ENCODE measurements at regions not wholly inside any gene's neighbourhood (a gene's known extent, or its start where the extent isn't known, plus 50 kb on each side); places are given as distances from the start of the nearest gene placed in this dataset.

GRCh38 chr3:84487296-84487695 is 471.5 kb upstream of the CADM2 start:
- DNase-seq (ENCODE audit: unreplicated experiment): no peak
- H3K36me3 Mint-ChIP-seq (ENCODE audit: insufficient read depth, unreplicated experiment): no peaks in the 10 kb centered on the region
- no peaks in the 10 kb centered on the region for H3K4me1 Mint-ChIP-seq (ENCODE audit: insufficient read depth, unreplicated experiment)
- H3K4me3 Mint-ChIP-seq (ENCODE audit: unreplicated experiment): no peak overlapping the region
- no peak overlapping the region for H3K27ac Mint-ChIP-seq (ENCODE audit: low read depth, unreplicated experiment)
- H3K27me3 Mint-ChIP-seq (ENCODE audit: insufficient read depth, unreplicated experiment): no peaks in the 10 kb centered on the region
- intact Hi-C loops (cut with micrococcal nuclease): no loop called here
- BruUV-seq (replicated peaks): no TSS peak
- ChIA-PET POLR2A (no interaction called here), CTCF (interaction anchor here (0.8 kb wide), 1 partner anchor 338 kb away, joined by 3 read pairs; no protein-coding TSS in a partner anchor)
- no peak for TF ChIP-seq CTCF (IDR thresholded peaks at IDR 0.05; ENCODE audit: unreplicated experiment)
- peaks cover 7% of the 10 kb centered on the region for H3K9me3 Mint-ChIP-seq (ENCODE audit: unreplicated experiment)

- no peaks in the 10 kb centered on the region for H3K27me3 Mint-ChIP-seq (ENCODE audit: insufficient read depth, unreplicated experiment)
- ChIA-PET CTCF (no interaction called here), POLR2A (no interaction called here)
- no peaks in the 10 kb centered on the region for H3K9me3 Mint-ChIP-seq (ENCODE audit: unreplicated experiment)
- DNase-seq (ENCODE audit: unreplicated experiment): no peak
- H3K4me1 Mint-ChIP-seq (ENCODE audit: insufficient read depth, unreplicated experiment): no peaks in the 10 kb centered on the region
- no peak overlapping the region for H3K4me3 Mint-ChIP-seq (ENCODE audit: unreplicated experiment)
- BruUV-seq (replicated peaks): no TSS peak
- H3K27ac Mint-ChIP-seq (ENCODE audit: low read depth, unreplicated experiment): no peak overlapping the region
- TF ChIP-seq CTCF (IDR thresholded peaks at IDR 0.05; ENCODE audit: unreplicated experiment): no peak
- intact Hi-C loops (cut with micrococcal nuclease): no loop called here
- no peaks in the 10 kb centered on the region for H3K36me3 Mint-ChIP-seq (ENCODE audit: insufficient read depth, unreplicated experiment)
Measured at GRCh38 chr3:84504761-84505160, 454.0 kb upstream of the CADM2 start.

- no peaks in the 10 kb centered on the region for H3K27me3 Mint-ChIP-seq (ENCODE audit: insufficient read depth, unreplicated experiment)
- no peaks in the 10 kb centered on the region for H3K4me1 Mint-ChIP-seq (ENCODE audit: insufficient read depth, unreplicated experiment)
- CTCF ChIA-PET: no interaction called here
- no peaks in the 10 kb centered on the region for H3K36me3 Mint-ChIP-seq (ENCODE audit: insufficient read depth, unreplicated experiment)
- no peak overlapping the region for H3K4me3 Mint-ChIP-seq (ENCODE audit: unreplicated experiment)
- POLR2A ChIA-PET: no interaction called here
- peaks cover 13% of the 10 kb centered on the region for H3K9me3 Mint-ChIP-seq (ENCODE audit: unreplicated experiment)
- intact Hi-C loops (cut with micrococcal nuclease): no loop called here
- H3K27ac Mint-ChIP-seq (ENCODE audit: low read depth, unreplicated experiment): no peak overlapping the region
- no peak for TF ChIP-seq CTCF (IDR thresholded peaks at IDR 0.05; ENCODE audit: unreplicated experiment)
- no TSS peak for BruUV-seq (replicated peaks)
- DNase-seq (ENCODE audit: unreplicated experiment): no peak
Measured at GRCh38 chr3:84510007-84510406, 448.8 kb upstream of the CADM2 start.

GRCh38 chr3:84522893-84523292 is 435.9 kb upstream of the CADM2 start:
- H3K4me1 Mint-ChIP-seq (ENCODE audit: insufficient read depth, unreplicated experiment): no peaks in the 10 kb centered on the region
- no TSS peak for BruUV-seq (replicated peaks)
- CTCF ChIA-PET: no interaction called here
- no peak for TF ChIP-seq CTCF (IDR thresholded peaks at IDR 0.05; ENCODE audit: unreplicated experiment)
- DNase-seq (ENCODE audit: unreplicated experiment): no peak
- no peaks in the 10 kb centered on the region for H3K27me3 Mint-ChIP-seq (ENCODE audit: insufficient read depth, unreplicated experiment)
- H3K4me3 Mint-ChIP-seq (ENCODE audit: unreplicated experiment): no peak overlapping the region
- POLR2A ChIA-PET: no interaction called here
- no peaks in the 10 kb centered on the region for H3K36me3 Mint-ChIP-seq (ENCODE audit: insufficient read depth, unreplicated experiment)
- H3K9me3 Mint-ChIP-seq (ENCODE audit: unreplicated experiment): no peaks in the 10 kb centered on the region
- intact Hi-C loops (cut with micrococcal nuclease): no loop called here
- H3K27ac Mint-ChIP-seq (ENCODE audit: low read depth, unreplicated experiment): no peak overlapping the region

All from MCF 10A (cell line).